ENCODE measurements at regions not wholly inside any gene's neighbourhood (a gene's known extent, or its start where the extent isn't known, plus 50 kb on each side); places are given as distances from the start of the nearest gene placed in this dataset.

DNA sequence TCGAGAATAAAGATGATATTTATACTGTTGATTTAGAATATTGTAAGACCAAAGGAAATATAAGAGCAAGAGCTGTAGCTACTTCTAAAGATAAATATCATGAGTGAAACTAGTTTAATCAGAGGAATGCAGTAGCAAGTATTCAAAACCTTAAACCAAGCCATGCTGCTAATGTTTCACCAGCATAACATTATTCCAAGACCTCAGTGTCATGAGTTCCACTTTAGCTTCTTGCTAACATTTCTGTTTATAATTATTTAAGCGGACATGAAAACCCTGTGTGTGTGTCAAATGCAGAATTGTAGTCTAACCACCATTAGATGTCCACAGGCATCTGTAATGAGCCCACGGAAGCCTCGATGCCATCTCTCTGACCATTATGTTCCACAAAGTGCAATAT lies 752.6 kb upstream of the MARCKS start:
- Histone ChIP-seq H3K4me1 (ENCODE audit: control insufficient read depth in 1 of 2, insufficient read depth in 2 of 2, low read length in 2 of 2) (no peaks in the 10 kb centered on the region), H3K79me2 (ENCODE audit: insufficient read depth, low read length) (no peaks in the 10 kb centered on the region), H3K9ac (ENCODE audit: low read length) (no peak overlapping the region), H3K9me3 (ENCODE audit: control insufficient read depth in 1 of 2, insufficient read depth in 1 of 2, low read depth in 1 of 2, low read length in 2 of 2) (no peaks in the 10 kb centered on the region), H3K27me3 (ENCODE audit: insufficient read depth, low read length) (no peaks in the 10 kb centered on the region), H2AFZ (ENCODE audit: low read depth, low read length, poor library complexity, severe bottlenecking) (peak overlapping the region; percentile 51), H3K4me2 (ENCODE audit: low read length) (no peak overlapping the region), H3K4me3 (replicated peaks in 1 of 2; ENCODE audit: low read depth in 1 of 2, low read length in 2 of 2) (no peak overlapping the region), H3K27ac (ENCODE audit: low read depth, low read length) (no peak overlapping the region), H3K9me2 (ENCODE audit: insufficient read depth) (no peaks in the 10 kb centered on the region), H4K20me1 (ENCODE audit: insufficient read depth) (no peaks in the 10 kb centered on the region), H3K36me3 (ENCODE audit: control insufficient read depth in 1 of 2, insufficient read depth in 2 of 2, low read length in 2 of 2) (no peaks in the 10 kb centered on the region)
- DNase-seq (ENCODE audit: low read depth, low spot score) (no peak), ATAC-seq (no peak)
- TF ChIP-seq FOSL1 (IDR thresholded peaks at IDR 0.05; ENCODE audit: low read depth): no peak
- no peak for TF ChIP-seq SIN3A (IDR thresholded peaks at IDR 0.05; ENCODE audit: low read depth)
- no peak for TF ChIP-seq EZH2 (IDR thresholded peaks at IDR 0.05)
- TF ChIP-seq, protein P1, sequence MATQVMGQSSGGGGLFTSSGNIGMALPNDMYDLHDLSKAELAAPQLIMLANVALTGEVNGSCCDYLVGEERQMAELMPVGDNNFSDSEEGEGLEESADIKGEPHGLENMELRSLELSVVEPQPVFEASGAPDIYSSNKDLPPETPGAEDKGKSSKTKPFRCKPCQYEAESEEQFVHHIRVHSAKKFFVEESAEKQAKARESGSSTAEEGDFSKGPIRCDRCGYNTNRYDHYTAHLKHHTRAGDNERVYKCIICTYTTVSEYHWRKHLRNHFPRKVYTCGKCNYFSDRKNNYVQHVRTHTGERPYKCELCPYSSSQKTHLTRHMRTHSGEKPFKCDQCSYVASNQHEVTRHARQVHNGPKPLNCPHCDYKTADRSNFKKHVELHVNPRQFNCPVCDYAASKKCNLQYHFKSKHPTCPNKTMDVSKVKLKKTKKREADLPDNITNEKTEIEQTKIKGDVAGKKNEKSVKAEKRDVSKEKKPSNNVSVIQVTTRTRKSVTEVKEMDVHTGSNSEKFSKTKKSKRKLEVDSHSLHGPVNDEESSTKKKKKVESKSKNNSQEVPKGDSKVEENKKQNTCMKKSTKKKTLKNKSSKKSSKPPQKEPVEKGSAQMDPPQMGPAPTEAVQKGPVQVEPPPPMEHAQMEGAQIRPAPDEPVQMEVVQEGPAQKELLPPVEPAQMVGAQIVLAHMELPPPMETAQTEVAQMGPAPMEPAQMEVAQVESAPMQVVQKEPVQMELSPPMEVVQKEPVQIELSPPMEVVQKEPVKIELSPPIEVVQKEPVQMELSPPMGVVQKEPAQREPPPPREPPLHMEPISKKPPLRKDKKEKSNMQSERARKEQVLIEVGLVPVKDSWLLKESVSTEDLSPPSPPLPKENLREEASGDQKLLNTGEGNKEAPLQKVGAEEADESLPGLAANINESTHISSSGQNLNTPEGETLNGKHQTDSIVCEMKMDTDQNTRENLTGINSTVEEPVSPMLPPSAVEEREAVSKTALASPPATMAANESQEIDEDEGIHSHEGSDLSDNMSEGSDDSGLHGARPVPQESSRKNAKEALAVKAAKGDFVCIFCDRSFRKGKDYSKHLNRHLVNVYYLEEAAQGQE (IDR thresholded peaks at IDR 0.05; ENCODE audit: low read depth): no peak
- no peak for TF ChIP-seq YY1 (IDR thresholded peaks at IDR 0.05; ENCODE audit: extremely low read depth, insufficient replicate concordance, low read depth, low read length)
- TF ChIP-seq SP1 (IDR thresholded peaks at IDR 0.05; ENCODE audit: low read depth): no peak
- TF ChIP-seq, protein P2, sequence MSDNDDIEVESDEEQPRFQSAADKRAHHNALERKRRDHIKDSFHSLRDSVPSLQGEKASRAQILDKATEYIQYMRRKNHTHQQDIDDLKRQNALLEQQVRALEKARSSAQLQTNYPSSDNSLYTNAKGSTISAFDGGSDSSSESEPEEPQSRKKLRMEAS (IDR thresholded peaks at IDR 0.05): no peak
- TF ChIP-seq EZH2phosphoT487 (IDR thresholded peaks at IDR 0.05; ENCODE audit: borderline replicate concordance): no peak
- no peak for TF ChIP-seq EGR1 (IDR thresholded peaks at IDR 0.05; ENCODE audit: low read depth)
- TF ChIP-seq POLR2AphosphoS5 (IDR thresholded peaks at IDR 0.05; ENCODE audit: low read depth, low read length): no peak
- TF ChIP-seq ELF1 (IDR thresholded peaks at IDR 0.05; ENCODE audit: borderline replicate concordance, low read depth): no peak
- no peak for TF ChIP-seq SRF (IDR thresholded peaks at IDR 0.05; ENCODE audit: low read depth)
- TF ChIP-seq, protein P3, sequence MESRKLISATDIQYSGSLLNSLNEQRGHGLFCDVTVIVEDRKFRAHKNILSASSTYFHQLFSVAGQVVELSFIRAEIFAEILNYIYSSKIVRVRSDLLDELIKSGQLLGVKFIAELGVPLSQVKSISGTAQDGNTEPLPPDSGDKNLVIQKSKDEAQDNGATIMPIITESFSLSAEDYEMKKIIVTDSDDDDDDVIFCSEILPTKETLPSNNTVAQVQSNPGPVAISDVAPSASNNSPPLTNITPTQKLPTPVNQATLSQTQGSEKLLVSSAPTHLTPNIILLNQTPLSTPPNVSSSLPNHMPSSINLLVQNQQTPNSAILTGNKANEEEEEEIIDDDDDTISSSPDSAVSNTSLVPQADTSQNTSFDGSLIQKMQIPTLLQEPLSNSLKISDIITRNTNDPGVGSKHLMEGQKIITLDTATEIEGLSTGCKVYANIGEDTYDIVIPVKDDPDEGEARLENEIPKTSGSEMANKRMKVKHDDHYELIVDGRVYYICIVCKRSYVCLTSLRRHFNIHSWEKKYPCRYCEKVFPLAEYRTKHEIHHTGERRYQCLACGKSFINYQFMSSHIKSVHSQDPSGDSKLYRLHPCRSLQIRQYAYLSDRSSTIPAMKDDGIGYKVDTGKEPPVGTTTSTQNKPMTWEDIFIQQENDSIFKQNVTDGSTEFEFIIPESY (IDR thresholded peaks at IDR 0.05; ENCODE audit: extremely low read depth, insufficient replicate concordance, low read length): no peak
- no peak for TF ChIP-seq POLR2A (IDR thresholded peaks at IDR 0.05; ENCODE audit: borderline replicate concordance, extremely low read depth, insufficient read depth, insufficient read length)
- CTCF ChIA-PET: no interaction called here
- no TSS peak for BruUV-seq (replicated peaks)
- POLR2A ChIA-PET: no interaction called here
- intact Hi-C loops (cut with micrococcal nuclease): no loop called here
- RAD21 ChIA-PET (ENCODE audit: low non-redundant PET in 1 of 2, low total read pairs in 2 of 2, uncharacterized antibody in 2 of 2, unreplicated experiment in 2 of 2): no interaction called here
